Astrocyte of the spinal cord (primary cell): ENCODE measurements at regions not wholly inside any gene's neighbourhood (a gene's known extent, or its start where the extent isn't known, plus 50 kb on each side); places are given as distances from the start of the nearest gene placed in this dataset.

Experiments used
- DNase-seq: peaks from one replicate; pipeline ENCODE4 v3.0.0; 2011; ENCODE audit warnings: low read depth, low spot score
- H3K4me3 ChIP-seq: 2 replicates; pipeline ENCODE4 v1.5.1; 2011; ENCODE audit warnings: low read depth, mild to moderate bottlenecking, low read length, moderate library complexity
- CTCF ChIP-seq: IDR thresholded peaks from 2 replicates; pipeline ENCODE4 v1.5.1; 2012; ENCODE audit warnings: low read depth, mild to moderate bottlenecking, low read length, inconsistent platforms
- in situ Hi-C: cut with HindIII; loops from 2 replicates; pipeline ENCODE4 v1.10.0; 2017; ENCODE audit warnings: low sequenced_read_pairs

- no peak for DNase-seq
- TF ChIP-seq CTCF = no peak
- no peak overlapping the region for H3K4me3 ChIP-seq
- in situ Hi-C loops = no loop called here
Observed at GRCh38 chr1:201746156-201746555, 82.8 kb upstream of the IPO9 start.

- peak; percentile 17 for DNase-seq
- no peak overlapping the region for H3K4me3 ChIP-seq
- no peak for TF ChIP-seq CTCF
- in situ Hi-C loops = no loop called here
Observed at GRCh38 chr1:201747261-201747660, 81.7 kb upstream of the IPO9 start.

- no peak overlapping the region for H3K4me3 ChIP-seq
- TF ChIP-seq CTCF = no peak
- DNase-seq = peak; percentile 97
- in situ Hi-C loops = no loop called here
Observed at GRCh38 chr1:201748335-201748734, 80.6 kb upstream of the IPO9 start.

- in situ Hi-C loops = no loop called here
- DNase-seq = no peak
- H3K4me3 ChIP-seq = no peak overlapping the region
- TF ChIP-seq CTCF = no peak
Observed at GRCh38 chr1:201749059-201749690, 79.8 kb upstream of the IPO9 start.

- DNase-seq = peak; percentile 36
- TF ChIP-seq CTCF = no peak
- in situ Hi-C loops = no loop called here
- no peak overlapping the region for H3K4me3 ChIP-seq
Observed at GRCh38 chr1:201750120-201750519, 78.8 kb upstream of the IPO9 start.

GRCh38 chr1:201750934-201751333 is 78.0 kb upstream of the IPO9 start:
- in situ Hi-C loops = no loop called here
- TF ChIP-seq CTCF = no peak
- DNase-seq = peak; percentile 69
- H3K4me3 ChIP-seq = no peak overlapping the region

- in situ Hi-C loops = no loop called here
- peak; percentile 43 for DNase-seq
- H3K4me3 ChIP-seq = no peak overlapping the region
- TF ChIP-seq CTCF = no peak
Observed at GRCh38 chr1:201751872-201752271, 77.1 kb upstream of the IPO9 start.
